GM12878 (cell line): ENCODE measurements at regions not wholly inside any gene's neighbourhood (a gene's known extent, or its start where the extent isn't known, plus 50 kb on each side); places are given as distances from the start of the nearest gene placed in this dataset.

ENCODE experiments used
- ATAC-seq: fragments of 200-7000 bp; cut with Tn5 transposase; 3 replicates; pipeline ENCODE4 v1.9.1; 2020; ENCODE audit warnings: mild to moderate bottlenecking, moderate library complexity
- BruUV-seq: library from RNA; stranded (reverse); fragments of 400-500 nt; replicated peaks from 2 replicates; lab custom pipeline; 2021; lab: Mats Ljungman, UMichigan
- CTCF ChIA-PET: fragments of 300-600 bp; sonication (Branson Sonifier 250); formaldehyde crosslinking; extraction: SDS; loops from one replicate; lab custom pipeline; 2021; ENCODE audit warnings: inconsistent platforms; lab: Yijun Ruan, JAX
- POLR2A ChIA-PET: fragments of 350-600 bp; formaldehyde crosslinking; extraction: SDS; loops from one replicate; lab custom pipeline; 2021; ENCODE audit warnings: inconsistent platforms; lab: Charles Lee
- RAD21 ChIA-PET: fragments of 300-600 bp; sonication (Branson Sonifier 250); formaldehyde crosslinking; loops from one replicate; lab custom pipeline; 2023; ENCODE audit warnings: antibody characterized with exemption; ENCODE audit not compliant: unreplicated experiment; lab: Charles Lee
- SMC1A ChIA-PET: fragments of 300-600 bp; sonication (Branson Sonifier 250); formaldehyde crosslinking; loops from one replicate; lab custom pipeline; 2023; ENCODE audit not compliant: unreplicated experiment, uncharacterized antibody; lab: Charles Lee
- DNase-seq: peaks from one replicate; pipeline ENCODE4 v3.0.0-alpha.2; 2011; ENCODE audit warnings: low read depth, low spot score
- FAIRE-seq: peaks from 3 replicates; lab custom pipeline; 2011; peaks lifted over from hg19 to GRCh38; lab: Jason Lieb, UNC
- H2AFZ ChIP-seq: 2 replicates; pipeline ENCODE4 v1.6.0; 2011; ENCODE audit warnings: low read depth, low read length, control low read depth; ENCODE audit not compliant: control insufficient read depth
- H3K27ac ChIP-seq: 2 replicates; pipeline ENCODE4 v1.5.1; 2011; ENCODE audit warnings: control low read depth; ENCODE audit not compliant: control insufficient read depth, insufficient read depth
- H3K27me3 ChIP-seq, 2 experiments: replicated peaks in 1 of 2; 2 replicates each; pipeline versions ENCODE4 v1.6.0 to v1.6.1; 2011; ENCODE audit warnings: low read length in 1 of 2; ENCODE audit not compliant: control insufficient read depth in 2 of 2, insufficient read depth in 2 of 2
- H3K36me3 ChIP-seq, 2 experiments: 2 replicates each; pipeline ENCODE4 v1.5.1; 2011; ENCODE audit warnings: low read length in 1 of 2; ENCODE audit not compliant: control insufficient read depth in 2 of 2, insufficient read depth in 2 of 2
- H3K4me1 ChIP-seq: 2 replicates; pipeline ENCODE4 v1.6.1; 2011; ENCODE audit warnings: mild to moderate bottlenecking, low read length, moderate library complexity, mixed read lengths; ENCODE audit not compliant: control insufficient read depth, insufficient read depth
- H3K4me2 ChIP-seq: 2 replicates; pipeline ENCODE4 v1.6.0; 2011; ENCODE audit warnings: control low read depth; ENCODE audit not compliant: control insufficient read depth, insufficient read depth
- H3K4me3 ChIP-seq: fragments of 200-600 bp; sonication (generic); 2 replicates; pipeline ENCODE4 v1.5.1; 2016
- H3K79me2 ChIP-seq: 2 replicates; pipeline ENCODE4 v1.6.0; 2011; ENCODE audit warnings: low read length; ENCODE audit not compliant: control insufficient read depth, insufficient read depth
- H3K9ac ChIP-seq: 2 replicates; pipeline ENCODE4 v1.8.0; 2011; ENCODE audit warnings: low read length, control low read depth, mixed read lengths; ENCODE audit not compliant: control insufficient read depth, insufficient read depth
- H3K9me3 ChIP-seq: replicated peaks from 3 replicates; pipeline ENCODE4 v1.5.1; 2011; ENCODE audit warnings: mild to moderate bottlenecking, low read length; ENCODE audit not compliant: control insufficient read depth, insufficient read depth
- H4K20me1 ChIP-seq: 2 replicates; pipeline ENCODE4 v1.6.0; 2011; ENCODE audit not compliant: control insufficient read depth, insufficient read depth
- ATF3 ChIP-seq: IDR thresholded peaks from 2 replicates; pipeline ENCODE4 v1.6.1; 2011; ENCODE audit warnings: low read depth, mild to moderate bottlenecking, low read length, moderate library complexity, borderline replicate concordance; ENCODE audit errors: extremely low read depth
- BRCA1 ChIP-seq: IDR thresholded peaks from 2 replicates; pipeline ENCODE4 v1.6.1; 2011; ENCODE audit warnings: low read depth, low read length, improper control_type of control experiment
- CTCF ChIP-seq, 3 experiments: IDR thresholded peaks in 2 of 3; conservative IDR thresholded peaks in 1 of 3; 2 replicates each; pipeline ENCODE4 v1.5.1; 2011; ENCODE audit warnings: low read depth in 3 of 3, low read length in 3 of 3, mild to moderate bottlenecking in 3 of 3, control low read depth in 2 of 3, moderate library complexity in 2 of 3, inconsistent platforms in 1 of 3, mixed read lengths in 1 of 3; ENCODE audit not compliant: control insufficient read depth in 2 of 3, insufficient read depth in 1 of 3; ENCODE audit errors: extremely low read depth in 1 of 3
- EZH2 ChIP-seq: IDR thresholded peaks from 2 replicates; pipeline ENCODE4 v1.6.1; 2012; ENCODE audit warnings: low read depth, mild to moderate bottlenecking, control low read depth, inconsistent platforms, low read length, borderline replicate concordance; ENCODE audit not compliant: control insufficient read depth
- HDGF ChIP-seq: fragments of 450-650 bp; IDR thresholded peaks from 2 replicates; pipeline ENCODE4 v1.6.1; 2016; ENCODE audit warnings: antibody characterized with exemption
- IKZF1 ChIP-seq: fragments of 450-650 bp; conservative IDR thresholded peaks from 2 replicates; pipeline ENCODE4 v1.6.1; 2017; ENCODE audit warnings: antibody characterized with exemption, mild to moderate bottlenecking
- IRF3 ChIP-seq: fragments of 450-650 bp; IDR thresholded peaks from 2 replicates; pipeline ENCODE4 v1.6.1; 2014; ENCODE audit warnings: mild to moderate bottlenecking
- MTA3 ChIP-seq: IDR thresholded peaks from 2 replicates; pipeline ENCODE4 v1.6.1; 2012; ENCODE audit warnings: low read length, inconsistent platforms, borderline replicate concordance
- MYC ChIP-seq: IDR thresholded peaks from 2 replicates; pipeline ENCODE4 v1.6.1; 2011; ENCODE audit warnings: mild to moderate bottlenecking, low read length, moderate library complexity, inconsistent platforms; ENCODE audit not compliant: insufficient read depth, insufficient replicate concordance, insufficient read length, severe bottlenecking
- NFIC ChIP-seq: IDR thresholded peaks from 2 replicates; pipeline ENCODE4 v1.6.1; 2012; ENCODE audit warnings: low read depth, mild to moderate bottlenecking, inconsistent platforms, low read length, moderate library complexity
- NFYB ChIP-seq: IDR thresholded peaks from 2 replicates; pipeline ENCODE4 v1.6.1; 2011; ENCODE audit warnings: low read depth, mild to moderate bottlenecking, low read length, improper control_type of control experiment, moderate library complexity; ENCODE audit not compliant: insufficient read depth
- NR2C2 ChIP-seq: IDR thresholded peaks from 2 replicates; pipeline ENCODE4 v1.6.1; 2011; ENCODE audit warnings: borderline replicate concordance, low read depth; ENCODE audit not compliant: control insufficient read depth, insufficient read length
- POLR2AphosphoS2 ChIP-seq: IDR thresholded peaks from 2 replicates; pipeline ENCODE4 v1.6.1; 2011; ENCODE audit warnings: low read depth, mild to moderate bottlenecking, low read length, improper control_type of control experiment, moderate library complexity
- SUZ12 ChIP-seq: fragments of 200-600 bp; sonication (generic); IDR thresholded peaks from one replicate; pipeline ENCODE4 v1.6.1; 2018; ENCODE audit warnings: antibody characterized with exemption, mild to moderate bottlenecking; ENCODE audit not compliant: unreplicated experiment
- TCF7 ChIP-seq: IDR thresholded peaks from 2 replicates; pipeline ENCODE4 v1.6.1; 2014; ENCODE audit warnings: antibody characterized with exemption, borderline replicate concordance
- ZNF622 ChIP-seq: fragments of 450-650 bp; IDR thresholded peaks from 2 replicates; pipeline ENCODE4 v1.6.1; 2017; ENCODE audit warnings: mild to moderate bottlenecking, inconsistent platforms
- WGBS: methylation state at CpG from one replicate; pipeline ENCODE4 v1.1.6; 2016; ENCODE audit warnings: low lambda C conversion rate; ENCODE audit not compliant: insufficient replicate concordance, insufficient coverage; ENCODE audit errors: missing lambda C conversion rate; 5-methylcytosine and 5-hydroxymethylcytosine counted together
- in situ Hi-C: fragments of 300-500 bp; cut with MboI; formaldehyde crosslinking; loops from 9 replicates; pipeline ENCODE4 v1.14.3; 2018; ENCODE audit warnings: mixed read lengths
- intact Hi-C: fragments of 100-400 bp; cut with micrococcal nuclease; formaldehyde crosslinking; loops from one replicate; pipeline ENCODE4 v1.14.2; 2022; ENCODE audit not compliant: unreplicated experiment

GRCh38 chr3:81955878-81956277 lies 194.4 kb upstream of the GBE1 start:
- H3K27ac ChIP-seq, result no peak overlapping the region
- H3K4me1 ChIP-seq, result no peaks in the 10 kb centered on the region
- no TSS peak for BruUV-seq
- H3K4me2 ChIP-seq, result no peak overlapping the region
- no peak overlapping the region for H3K9ac ChIP-seq
- no peak for DNase-seq
- intact Hi-C loops, result no loop called here
- H3K79me2 ChIP-seq, result no peaks in the 10 kb centered on the region
- H3K9me3 ChIP-seq, result no peaks in the 10 kb centered on the region
- RAD21 ChIA-PET, result no interaction called here
- no peak overlapping the region for H2AFZ ChIP-seq
- no peaks in the 10 kb centered on the region for H3K27me3 ChIP-seq
- TF ChIP-seq TCF7, result no peak
- no peak for TF ChIP-seq ATF3
- TF ChIP-seq POLR2AphosphoS2, result no peak
- no peak for TF ChIP-seq IKZF1
- no peak for TF ChIP-seq IRF3
- no peak for TF ChIP-seq NR2C2
- TF ChIP-seq HDGF, result no peak
- TF ChIP-seq SUZ12, result no peak
- no peak for TF ChIP-seq MTA3
- TF ChIP-seq CTCF (IDR thresholded peaks at IDR 0.05 in 2 of 3, conservative IDR thresholded peaks at IDR 0.05 in 1 of 3; ENCODE audit: control insufficient read depth in 2 of 3, extremely low read depth in 1 of 3, insufficient read depth in 1 of 3, low read depth in 3 of 3, low read length in 3 of 3), result no peak
- TF ChIP-seq NFIC, result no peak
- no peak for TF ChIP-seq BRCA1
- no peak for TF ChIP-seq MYC
- no peak for TF ChIP-seq ZNF622
- no peak for TF ChIP-seq NFYB
- no peak for TF ChIP-seq EZH2
- TF ChIP-seq, all 136 proteins: peak for 0
- WGBS, result 49% methylated on average over 4 of the region's 4 CpGs
- ChIA-PET CTCF (interaction anchor here (0.7 to 0.9 kb wide), 2 partner anchors 14 to 289 kb away, joined by 3 read pairs; no protein-coding TSS in a partner anchor), POLR2A (no interaction called here), SMC1A (interaction anchor here (0.7 kb wide), 1 partner anchor 292 kb away, joined by 3 read pairs; no protein-coding TSS in a partner anchor)
- Histone ChIP-seq H3K36me3 (no peaks in the 10 kb centered on the region), H3K4me3 (no peak overlapping the region), H4K20me1 (no peaks in the 10 kb centered on the region)
- FAIRE-seq (no peak), ATAC-seq (no peak)
- in situ Hi-C loops, result no loop called here
